HepG2 (cell line): ENCODE measurements at regions not wholly inside any gene's neighbourhood (a gene's known extent, or its start where the extent isn't known, plus 50 kb on each side); places are given as distances from the start of the nearest gene placed in this dataset.

Source experiments
- ATF3 ChIP-seq: sonication (generic); formaldehyde crosslinking; IDR thresholded peaks from 2 replicates; pipeline ENCODE4 v1.4.0; 2020; ENCODE audit warnings: missing genetic modification reagents
- CCDC6 ChIP-seq: sonication (generic); formaldehyde crosslinking; IDR thresholded peaks from 2 replicates; pipeline ENCODE4 v1.8.1; 2022; ENCODE audit warnings: mild to moderate bottlenecking, missing genetic modification reagents, moderate library complexity
- EED ChIP-seq: sonication (generic); formaldehyde crosslinking; IDR thresholded peaks from 2 replicates; pipeline ENCODE4 v1.5.0; 2020; ENCODE audit warnings: mild to moderate bottlenecking, missing genetic modification reagents
- IKZF5 ChIP-seq: IDR thresholded peaks from 2 replicates; pipeline ENCODE4 v1.6.1; 2018; ENCODE audit warnings: missing genetic modification reagents, mild to moderate bottlenecking, missing compliant biosample characterization
- KLF11 ChIP-seq: IDR thresholded peaks from 2 replicates; pipeline ENCODE4 v1.6.1; 2016; ENCODE audit warnings: missing compliant biosample characterization
- MIER2 ChIP-seq: IDR thresholded peaks from 2 replicates; pipeline ENCODE4 v1.6.1; 2016; ENCODE audit warnings: missing biosample characterization, missing genetic modification reagents
- NR0B2 ChIP-seq: sonication (generic); formaldehyde crosslinking; IDR thresholded peaks from 2 replicates; pipeline ENCODE4 v1.4.0; 2020; ENCODE audit warnings: mild to moderate bottlenecking, missing genetic modification reagents
- POLR2AphosphoS5 ChIP-seq: IDR thresholded peaks from 2 replicates; pipeline ENCODE4 v1.6.1; 2012; ENCODE audit warnings: low read depth, low read length
- SALL1 ChIP-seq: sonication (generic); formaldehyde crosslinking; IDR thresholded peaks from 2 replicates; pipeline ENCODE4 v1.8.0; 2022; ENCODE audit warnings: mild to moderate bottlenecking, missing genetic modification reagents
- USF2 ChIP-seq, 2 experiments: sonication (generic) in 1 of 2; formaldehyde crosslinking in 1 of 2; IDR thresholded peaks; 2 replicates each; pipeline versions ENCODE4 v1.5.1 to v1.6.1; 2011 to 2020; ENCODE audit warnings: borderline replicate concordance in 1 of 2, low read depth in 1 of 2, low read length in 1 of 2, mild to moderate bottlenecking in 1 of 2, missing genetic modification reagents in 1 of 2, moderate library complexity in 1 of 2
- ZBTB33 ChIP-seq: sonication (generic); formaldehyde crosslinking; IDR thresholded peaks from 2 replicates; pipeline ENCODE4 v1.4.0; 2020; ENCODE audit warnings: missing genetic modification reagents
- ZBTB7B ChIP-seq: sonication (generic); formaldehyde crosslinking; IDR thresholded peaks from 2 replicates; pipeline ENCODE4 v1.4.0; 2020; ENCODE audit warnings: missing genetic modification reagents
- ZIK1 ChIP-seq: sonication (generic); formaldehyde crosslinking; IDR thresholded peaks from 2 replicates; pipeline ENCODE4 v1.5.0; 2020; ENCODE audit warnings: mild to moderate bottlenecking, low read depth, missing genetic modification reagents, borderline replicate concordance
- ZNF207 ChIP-seq: fragments of 450-650 bp; IDR thresholded peaks from 2 replicates; pipeline ENCODE4 v1.6.1; 2016; ENCODE audit warnings: antibody characterized with exemption, borderline replicate concordance
- ZNF275 ChIP-seq: sonication (generic); formaldehyde crosslinking; IDR thresholded peaks from 2 replicates; pipeline ENCODE4 v1.8.0; 2022; ENCODE audit warnings: missing genetic modification reagents, mild to moderate bottlenecking, inconsistent platforms, borderline replicate concordance
- ZNF317 ChIP-seq: sonication (generic); formaldehyde crosslinking; IDR thresholded peaks from 2 replicates; pipeline ENCODE4 v1.5.0; 2020; ENCODE audit warnings: mild to moderate bottlenecking, missing genetic modification reagents
- ZNF350 ChIP-seq: sonication (generic); formaldehyde crosslinking; IDR thresholded peaks from 2 replicates; pipeline ENCODE4 v1.4.0; 2020; ENCODE audit warnings: mild to moderate bottlenecking, low read depth, missing genetic modification reagents, borderline replicate concordance
- ZNF501 ChIP-seq: sonication (generic); formaldehyde crosslinking; IDR thresholded peaks from 2 replicates; pipeline ENCODE4 v1.5.1; 2020; ENCODE audit warnings: mild to moderate bottlenecking, moderate library complexity, missing genetic modification reagents
- ZNF503 ChIP-seq: sonication (generic); formaldehyde crosslinking; IDR thresholded peaks from 2 replicates; pipeline ENCODE4 v1.4.0; 2020; ENCODE audit warnings: missing genetic modification reagents
- ZNF563 ChIP-seq: sonication (generic); formaldehyde crosslinking; IDR thresholded peaks from 2 replicates; pipeline ENCODE4 v1.8.0; 2022; ENCODE audit warnings: mild to moderate bottlenecking, moderate library complexity, missing genetic modification reagents

GRCh38 chr6:112879920-112880413, 532.8 kb downstream of the RFPL4B start (continued):
- TF ChIP-seq ZNF503 (CRISPR knock-in tag): 0 out of 2 replicates have a peak, but pooled peaks have one; percentile 35
- peak; percentile 72; the same call in 1 of the 2 replicates for TF ChIP-seq MIER2 (CRISPR knock-in tag)
- TF ChIP-seq ZNF317 (CRISPR knock-in tag): peak; percentile 73
- TF ChIP-seq ZIK1: peak; percentile 41; the same call in 1 of the 2 replicates
- peak; percentile 86; the same call in 1 of the 2 replicates for TF ChIP-seq ZNF350 (CRISPR knock-in tag)
- no peak for TF ChIP-seq ZNF207
- TF ChIP-seq KLF11 (CRISPR knock-in tag): no peak
- TF ChIP-seq EED (CRISPR knock-in tag): peak; percentile 80
- TF ChIP-seq USF2 (IDR thresholded peaks at IDR 0.05; ENCODE audit: low read depth, low read length): no peak
- TF ChIP-seq USF2 (CRISPR knock-in tag; IDR thresholded peaks at IDR 0.05; ENCODE audit: borderline replicate concordance): no peak
- TF ChIP-seq SALL1 (CRISPR knock-in tag): peak; percentile 93
- peak; percentile 81; the same call in 1 of the 2 replicates for TF ChIP-seq IKZF5 (CRISPR knock-in tag)
- peak; percentile 40; the same call in 1 of the 2 replicates for TF ChIP-seq NR0B2 (CRISPR knock-in tag)
- TF ChIP-seq ZBTB33 (CRISPR knock-in tag): no peak
- TF ChIP-seq POLR2AphosphoS5: peak; percentile 45; the same call in 1 of the 2 replicates
- 0 out of 2 replicates have a peak, but pooled peaks have one; percentile 37 for TF ChIP-seq ZBTB7B (CRISPR knock-in tag)
- peak; percentile 78; the same call in 1 of the 2 replicates for TF ChIP-seq ZNF563 (CRISPR knock-in tag)
- TF ChIP-seq ATF3 (CRISPR knock-in tag): no peak
- TF ChIP-seq ZNF501 (CRISPR knock-in tag): peak; percentile 88
- 0 out of 2 replicates have a peak, but pooled peaks have one; percentile 67 for TF ChIP-seq CCDC6 (CRISPR knock-in tag)
- 0 out of 2 replicates have a peak, but pooled peaks have one; percentile 42 for TF ChIP-seq ZNF275 (CRISPR knock-in tag)
